Neural cell (in vitro differentiated cells): ENCODE measurements at regions not wholly inside any gene's neighbourhood (a gene's known extent, or its start where the extent isn't known, plus 50 kb on each side); places are given as distances from the start of the nearest gene placed in this dataset.

Source experiments
- H2AFZ ChIP-seq: fragments of 200-600, 300-800 bp; sonication (generic), shearing (Covaris generic); 2 replicates; pipeline ENCODE4 v1.6.0; 2014; ENCODE audit warnings: low read depth, mild to moderate bottlenecking, antibody characterized with exemption, low read length, moderate library complexity
- H3F3A ChIP-seq: fragments of 200-600 bp; shearing (Covaris generic); 2 replicates; pipeline ENCODE4 v1.6.1; 2016; ENCODE audit warnings: mild to moderate bottlenecking, moderate library complexity, mixed read lengths, antibody characterized with exemption, low read length; ENCODE audit not compliant: insufficient read depth, poor library complexity, severe bottlenecking
- H3K27ac ChIP-seq: fragments of 200-600, 300-800 bp; sonication (generic), shearing (Covaris generic); 2 replicates; pipeline ENCODE4 v1.5.1; 2014; ENCODE audit warnings: mild to moderate bottlenecking, low read length, moderate library complexity
- H3K27me3 ChIP-seq: fragments of 300-800, 200-600 bp; sonication (generic), shearing (Covaris generic); 2 replicates; pipeline ENCODE4 v1.6.0; 2014; ENCODE audit warnings: mild to moderate bottlenecking, low read depth, low read length, moderate library complexity; ENCODE audit not compliant: insufficient read depth
- H3K36me3 ChIP-seq: fragments of 300-800, 200-600 bp; sonication (generic), shearing (Covaris generic); 2 replicates; pipeline ENCODE4 v1.5.1; 2014; ENCODE audit warnings: mild to moderate bottlenecking, antibody characterized with exemption, low read length, moderate library complexity; ENCODE audit not compliant: insufficient read depth
- H3K4me2 ChIP-seq: fragments of 300-800, 200-600 bp; sonication (generic), shearing (Covaris generic); 2 replicates; pipeline ENCODE4 v1.6.0; 2014; ENCODE audit warnings: mild to moderate bottlenecking, low read length
- H3K4me3 ChIP-seq: fragments of 300-800, 200-600 bp; sonication (generic), shearing (Covaris generic); 2 replicates; pipeline ENCODE4 v1.5.1; 2014; ENCODE audit warnings: mild to moderate bottlenecking, low read length, moderate library complexity
- H3K79me2 ChIP-seq: fragments of 200-600 bp; shearing (Covaris generic); replicated peaks from 2 replicates; pipeline ENCODE4 v1.6.0; 2014; ENCODE audit warnings: mild to moderate bottlenecking, low read length, moderate library complexity; ENCODE audit not compliant: insufficient read depth
- H3K9ac ChIP-seq: fragments of 300-800, 200-600 bp; sonication (generic), shearing (Covaris generic); 2 replicates; pipeline ENCODE4 v1.6.1; 2016; ENCODE audit warnings: mild to moderate bottlenecking, low read length, mixed read lengths
- H3K9me2 ChIP-seq: fragments of 200-600 bp; shearing (Covaris generic); 2 replicates; pipeline ENCODE4 v1.6.1; 2016; ENCODE audit warnings: mild to moderate bottlenecking, low read length, mixed read lengths; ENCODE audit not compliant: insufficient read depth
- H3K9me3 ChIP-seq: fragments of 200-600, 300-800 bp; sonication (generic), shearing (Covaris generic); 2 replicates; pipeline ENCODE4 v1.6.1; 2016; ENCODE audit warnings: mild to moderate bottlenecking, mixed run types, low read length, moderate library complexity, mixed read lengths
- H4K20me1 ChIP-seq: fragments of 200-600 bp; shearing (Covaris generic); 2 replicates; pipeline ENCODE4 v1.6.1; 2016; ENCODE audit warnings: mild to moderate bottlenecking, mixed run types; ENCODE audit not compliant: insufficient read depth
- EP300 ChIP-seq: fragments of 450-650 bp; conservative IDR thresholded peaks from 2 replicates; pipeline ENCODE4 v1.6.1; 2014; ENCODE audit warnings: antibody characterized with exemption, mild to moderate bottlenecking, moderate library complexity; ENCODE audit not compliant: poor library complexity, severe bottlenecking
- EZH2 ChIP-seq: fragments of 200-600, 300-800 bp; shearing (Covaris generic), sonication (generic); IDR thresholded peaks from 2 replicates; pipeline ENCODE4 v1.6.1; 2014; ENCODE audit warnings: antibody characterized with exemption, low read length, borderline replicate concordance, mild to moderate bottlenecking; ENCODE audit not compliant: insufficient read depth, poor library complexity, severe bottlenecking
- MXI1 ChIP-seq: fragments of 450-650 bp; conservative IDR thresholded peaks from 2 replicates; pipeline ENCODE4 v1.6.1; 2014; ENCODE audit warnings: antibody characterized with exemption, mild to moderate bottlenecking; ENCODE audit not compliant: poor library complexity, severe bottlenecking
- POLR2AphosphoS5 ChIP-seq: IDR thresholded peaks from 2 replicates; pipeline ENCODE4 v1.6.1; 2012
- RAD21 ChIP-seq: fragments of 450-650 bp; conservative IDR thresholded peaks from 2 replicates; pipeline ENCODE4 v1.6.1; 2014; ENCODE audit warnings: antibody characterized with exemption, mild to moderate bottlenecking, moderate library complexity
- TAF1 ChIP-seq: IDR thresholded peaks from 2 replicates; pipeline ENCODE4 v1.6.1; 2012; ENCODE audit warnings: low read depth
- TF ChIP-seq, protein P1 (sequence below): fragments of 450-650 bp; IDR thresholded peaks from 2 replicates; pipeline ENCODE4 v1.5.1; 2014; ENCODE audit warnings: antibody characterized with exemption, mild to moderate bottlenecking, moderate library complexity; ENCODE audit not compliant: poor library complexity, severe bottlenecking
- TF ChIP-seq, protein P2 (sequence below): IDR thresholded peaks from 2 replicates; pipeline ENCODE4 v1.6.1; 2012; ENCODE audit warnings: borderline replicate concordance

DNA sequence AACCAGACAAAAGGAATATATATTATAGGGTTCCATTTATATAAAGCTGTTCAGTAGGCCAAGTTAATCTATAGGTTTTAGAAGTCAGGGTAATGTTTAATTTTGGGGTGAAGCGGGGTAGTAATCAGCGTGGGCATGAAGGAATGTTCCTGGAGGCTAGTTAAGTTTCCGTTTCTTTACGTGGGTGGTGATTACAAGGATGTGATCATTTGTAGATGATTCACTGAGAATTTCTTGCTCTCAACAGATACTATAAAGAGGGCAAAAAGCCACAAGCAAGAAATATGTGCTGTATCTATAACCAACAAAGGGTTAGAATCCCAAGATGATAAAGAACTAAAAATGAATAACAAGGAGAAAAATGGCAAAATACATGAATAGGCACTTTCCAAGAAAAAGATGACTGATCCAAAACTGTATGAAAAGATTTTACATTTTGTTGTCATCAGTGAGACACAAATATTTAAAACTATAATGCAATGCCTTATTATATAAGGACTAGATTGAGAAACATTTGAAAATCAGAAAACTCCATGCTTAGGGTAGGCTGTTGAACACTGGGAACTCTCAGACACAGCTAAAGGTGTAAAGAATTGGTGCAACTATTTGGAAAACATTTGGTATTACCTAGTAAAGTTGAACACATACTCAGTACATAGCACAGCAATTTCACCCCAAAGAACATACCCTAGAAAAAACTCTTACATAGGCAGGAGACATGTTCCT lies 224.3 kb upstream of the S1PR3 start:
- no peak overlapping the region for H3K4me2 ChIP-seq

DNA sequence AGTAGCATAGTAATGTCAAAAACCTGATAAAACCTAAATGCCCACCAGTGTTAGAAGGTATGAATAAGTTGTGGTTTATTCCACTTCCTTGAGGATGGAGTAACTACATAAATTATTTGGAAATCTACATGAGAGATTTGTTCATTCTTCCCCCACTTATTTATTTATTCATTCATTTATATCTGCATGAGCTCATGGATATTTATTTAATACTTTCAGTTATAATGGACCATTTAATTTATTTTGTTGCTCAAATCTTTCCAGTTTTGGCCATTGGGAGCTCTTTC lies 223.8 kb upstream of the S1PR3 start:
- TF ChIP-seq MXI1 (no peak), TAF1 (no peak)
- Histone ChIP-seq H3K27me3 (no peaks in the 10 kb centered on the region), H3K36me3 (no peaks in the 10 kb centered on the region), H3K9me2 (no peaks in the 10 kb centered on the region), H3K9me3 (no peaks in the 10 kb centered on the region), H3K27ac (no peak overlapping the region), H3K4me2 (no peak overlapping the region), H3K4me3 (no peak overlapping the region), H3F3A (no peaks in the 10 kb centered on the region), H3K9ac (no peak overlapping the region), H2AFZ (no peak overlapping the region), H3K79me2 (no peaks in the 10 kb centered on the region), H4K20me1 (no peaks in the 10 kb centered on the region)

More for the DNA sequence above, 224.3 kb upstream of the S1PR3 start:
- Histone ChIP-seq H3K36me3 (no peaks in the 10 kb centered on the region), H3K4me3 (no peak overlapping the region), H3K9me2 (no peaks in the 10 kb centered on the region), H2AFZ (no peak overlapping the region), H3K27ac (no peak overlapping the region), H3K9ac (no peak overlapping the region), H3K9me3 (no peaks in the 10 kb centered on the region), H4K20me1 (no peaks in the 10 kb centered on the region), H3K27me3 (no peaks in the 10 kb centered on the region), H3F3A (no peaks in the 10 kb centered on the region), H3K79me2 (no peaks in the 10 kb centered on the region)
- no peak for TF ChIP-seq MXI1
- no peak for TF ChIP-seq POLR2AphosphoS5
- no peak for TF ChIP-seq EP300
- TF ChIP-seq EZH2: no peak
- no peak for TF ChIP-seq RAD21

DNA sequence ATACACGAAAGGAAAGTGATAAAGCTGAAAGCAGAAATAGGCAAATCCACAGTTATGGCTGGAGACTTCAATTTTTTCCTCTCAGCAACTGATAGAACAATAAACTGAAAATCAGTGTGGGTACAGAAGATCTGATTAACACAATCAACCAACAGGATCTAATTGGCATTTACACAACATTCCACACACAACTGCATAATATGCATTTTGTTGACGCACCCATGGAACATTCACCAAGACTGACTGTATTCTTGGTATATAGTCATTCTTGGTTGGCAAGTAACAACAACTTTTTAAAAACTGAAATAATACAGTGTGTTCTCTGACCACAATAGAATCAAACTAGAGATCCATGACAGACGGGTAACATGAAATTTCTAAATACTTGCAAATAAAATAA lies 218.7 kb upstream of the S1PR3 start:
- Histone ChIP-seq H3F3A (no peaks in the 10 kb centered on the region), H3K9me3 (no peaks in the 10 kb centered on the region), H3K79me2 (no peaks in the 10 kb centered on the region), H3K27me3 (no peaks in the 10 kb centered on the region), H3K9me2 (no peaks in the 10 kb centered on the region), H3K27ac (no peak overlapping the region), H4K20me1 (no peaks in the 10 kb centered on the region), H2AFZ (no peak overlapping the region), H3K4me3 (no peak overlapping the region), H3K36me3 (no peaks in the 10 kb centered on the region), H3K9ac (no peak overlapping the region), H3K4me2 (no peak overlapping the region)
- TF ChIP-seq POLR2AphosphoS5 (no peak), EP300 (no peak), RAD21 (no peak), MXI1 (no peak)
- TF ChIP-seq, protein P1, sequence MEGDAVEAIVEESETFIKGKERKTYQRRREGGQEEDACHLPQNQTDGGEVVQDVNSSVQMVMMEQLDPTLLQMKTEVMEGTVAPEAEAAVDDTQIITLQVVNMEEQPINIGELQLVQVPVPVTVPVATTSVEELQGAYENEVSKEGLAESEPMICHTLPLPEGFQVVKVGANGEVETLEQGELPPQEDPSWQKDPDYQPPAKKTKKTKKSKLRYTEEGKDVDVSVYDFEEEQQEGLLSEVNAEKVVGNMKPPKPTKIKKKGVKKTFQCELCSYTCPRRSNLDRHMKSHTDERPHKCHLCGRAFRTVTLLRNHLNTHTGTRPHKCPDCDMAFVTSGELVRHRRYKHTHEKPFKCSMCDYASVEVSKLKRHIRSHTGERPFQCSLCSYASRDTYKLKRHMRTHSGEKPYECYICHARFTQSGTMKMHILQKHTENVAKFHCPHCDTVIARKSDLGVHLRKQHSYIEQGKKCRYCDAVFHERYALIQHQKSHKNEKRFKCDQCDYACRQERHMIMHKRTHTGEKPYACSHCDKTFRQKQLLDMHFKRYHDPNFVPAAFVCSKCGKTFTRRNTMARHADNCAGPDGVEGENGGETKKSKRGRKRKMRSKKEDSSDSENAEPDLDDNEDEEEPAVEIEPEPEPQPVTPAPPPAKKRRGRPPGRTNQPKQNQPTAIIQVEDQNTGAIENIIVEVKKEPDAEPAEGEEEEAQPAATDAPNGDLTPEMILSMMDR: no peak
- TF ChIP-seq, protein P2, sequence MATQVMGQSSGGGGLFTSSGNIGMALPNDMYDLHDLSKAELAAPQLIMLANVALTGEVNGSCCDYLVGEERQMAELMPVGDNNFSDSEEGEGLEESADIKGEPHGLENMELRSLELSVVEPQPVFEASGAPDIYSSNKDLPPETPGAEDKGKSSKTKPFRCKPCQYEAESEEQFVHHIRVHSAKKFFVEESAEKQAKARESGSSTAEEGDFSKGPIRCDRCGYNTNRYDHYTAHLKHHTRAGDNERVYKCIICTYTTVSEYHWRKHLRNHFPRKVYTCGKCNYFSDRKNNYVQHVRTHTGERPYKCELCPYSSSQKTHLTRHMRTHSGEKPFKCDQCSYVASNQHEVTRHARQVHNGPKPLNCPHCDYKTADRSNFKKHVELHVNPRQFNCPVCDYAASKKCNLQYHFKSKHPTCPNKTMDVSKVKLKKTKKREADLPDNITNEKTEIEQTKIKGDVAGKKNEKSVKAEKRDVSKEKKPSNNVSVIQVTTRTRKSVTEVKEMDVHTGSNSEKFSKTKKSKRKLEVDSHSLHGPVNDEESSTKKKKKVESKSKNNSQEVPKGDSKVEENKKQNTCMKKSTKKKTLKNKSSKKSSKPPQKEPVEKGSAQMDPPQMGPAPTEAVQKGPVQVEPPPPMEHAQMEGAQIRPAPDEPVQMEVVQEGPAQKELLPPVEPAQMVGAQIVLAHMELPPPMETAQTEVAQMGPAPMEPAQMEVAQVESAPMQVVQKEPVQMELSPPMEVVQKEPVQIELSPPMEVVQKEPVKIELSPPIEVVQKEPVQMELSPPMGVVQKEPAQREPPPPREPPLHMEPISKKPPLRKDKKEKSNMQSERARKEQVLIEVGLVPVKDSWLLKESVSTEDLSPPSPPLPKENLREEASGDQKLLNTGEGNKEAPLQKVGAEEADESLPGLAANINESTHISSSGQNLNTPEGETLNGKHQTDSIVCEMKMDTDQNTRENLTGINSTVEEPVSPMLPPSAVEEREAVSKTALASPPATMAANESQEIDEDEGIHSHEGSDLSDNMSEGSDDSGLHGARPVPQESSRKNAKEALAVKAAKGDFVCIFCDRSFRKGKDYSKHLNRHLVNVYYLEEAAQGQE: no peak
